ENCODE measurements at regions not wholly inside any gene's neighbourhood (a gene's known extent, or its start where the extent isn't known, plus 50 kb on each side); places are given as distances from the start of the nearest gene placed in this dataset.

GRCh38 chr11:91850021-91850420 is 374.6 kb upstream of the FAT3 start:
- TF ChIP-seq CTCF (conservative IDR thresholded peaks at IDR 0.05; ENCODE audit: low read depth, low read length) (no peak), EZH2 (IDR thresholded peaks at IDR 0.05; ENCODE audit: borderline replicate concordance, low read depth, low read length, poor library complexity, severe bottlenecking) (no peak)
